ENCODE measurements at regions not wholly inside any gene's neighbourhood (a gene's known extent, or its start where the extent isn't known, plus 50 kb on each side); places are given as distances from the start of the nearest gene placed in this dataset.

- no peaks in the 10 kb centered on the region for H3K36me3 ChIP-seq (ENCODE audit: control insufficient read depth, insufficient read depth, low read length)
- no peak overlapping the region for H3K27ac ChIP-seq (ENCODE audit: insufficient read depth, low read length, poor library complexity, severe bottlenecking)
- DNase-seq, result no peak
- H3K4me1 ChIP-seq (ENCODE audit: control insufficient read depth, insufficient read depth, low read length, poor library complexity, severe bottlenecking), result no peaks in the 10 kb centered on the region
- H3K4me3 ChIP-seq (ENCODE audit: insufficient read depth, low read depth, low read length, poor library complexity, severe bottlenecking), result no peak overlapping the region
- no peaks in the 10 kb centered on the region for H3K27me3 ChIP-seq (replicated peaks; ENCODE audit: control insufficient read depth, insufficient read depth, low read length, poor library complexity, severe bottlenecking)
- H3K9me3 ChIP-seq (ENCODE audit: control insufficient read depth, low read length), result no peaks in the 10 kb centered on the region
These were observed 98.7 kb upstream of the ADO start for GRCh38 chr10:62705789-62706188.

- Histone ChIP-seq H3K9me3 (ENCODE audit: control insufficient read depth, low read length) (no peaks in the 10 kb centered on the region), H3K27me3 (replicated peaks; ENCODE audit: control insufficient read depth, insufficient read depth, low read length, poor library complexity, severe bottlenecking) (no peaks in the 10 kb centered on the region), H3K36me3 (ENCODE audit: control insufficient read depth, insufficient read depth, low read length) (no peaks in the 10 kb centered on the region), H3K4me1 (ENCODE audit: control insufficient read depth, insufficient read depth, low read length, poor library complexity, severe bottlenecking) (no peaks in the 10 kb centered on the region), H3K27ac (ENCODE audit: insufficient read depth, low read length, poor library complexity, severe bottlenecking) (no peak overlapping the region), H3K4me3 (ENCODE audit: insufficient read depth, low read depth, low read length, poor library complexity, severe bottlenecking) (no peak overlapping the region)
- DNase-seq, result no peak
These were observed 96.7 kb upstream of the ADO start for GRCh38 chr10:62707810-62708209.

GRCh38 chr10:62708569-62708968 is 96.0 kb upstream of the ADO start:
- Histone ChIP-seq H3K27me3 (replicated peaks; ENCODE audit: control insufficient read depth, insufficient read depth, low read length, poor library complexity, severe bottlenecking) (no peaks in the 10 kb centered on the region), H3K27ac (ENCODE audit: insufficient read depth, low read length, poor library complexity, severe bottlenecking) (no peak overlapping the region), H3K9me3 (ENCODE audit: control insufficient read depth, low read length) (no peaks in the 10 kb centered on the region), H3K4me1 (ENCODE audit: control insufficient read depth, insufficient read depth, low read length, poor library complexity, severe bottlenecking) (no peaks in the 10 kb centered on the region), H3K36me3 (ENCODE audit: control insufficient read depth, insufficient read depth, low read length) (no peaks in the 10 kb centered on the region), H3K4me3 (ENCODE audit: insufficient read depth, low read depth, low read length, poor library complexity, severe bottlenecking) (no peak overlapping the region)
- DNase-seq, result no peak

- H3K27ac ChIP-seq (ENCODE audit: insufficient read depth, low read length, poor library complexity, severe bottlenecking), result no peak overlapping the region
- no peak for DNase-seq
These were observed 95.3 kb upstream of the ADO start for GRCh38 chr10:62709200-62709599.

GRCh38 chr10:62710182-62710581 is 94.3 kb upstream of the ADO start:
- no peak overlapping the region for H3K4me3 ChIP-seq (ENCODE audit: insufficient read depth, low read depth, low read length, poor library complexity, severe bottlenecking)
- no peaks in the 10 kb centered on the region for H3K9me3 ChIP-seq (ENCODE audit: control insufficient read depth, low read length)
- no peaks in the 10 kb centered on the region for H3K36me3 ChIP-seq (ENCODE audit: control insufficient read depth, insufficient read depth, low read length)
- H3K27ac ChIP-seq (ENCODE audit: insufficient read depth, low read length, poor library complexity, severe bottlenecking), result no peak overlapping the region
- H3K4me1 ChIP-seq (ENCODE audit: control insufficient read depth, insufficient read depth, low read length, poor library complexity, severe bottlenecking), result no peaks in the 10 kb centered on the region
- H3K27me3 ChIP-seq (replicated peaks; ENCODE audit: control insufficient read depth, insufficient read depth, low read length, poor library complexity, severe bottlenecking), result no peaks in the 10 kb centered on the region
- no peak for DNase-seq

More at GRCh38 chr10:62709200-62709599, 95.3 kb upstream of the ADO start:
- no peaks in the 10 kb centered on the region for H3K36me3 ChIP-seq (ENCODE audit: control insufficient read depth, insufficient read depth, low read length)
- no peaks in the 10 kb centered on the region for H3K9me3 ChIP-seq (ENCODE audit: control insufficient read depth, low read length)
- no peaks in the 10 kb centered on the region for H3K27me3 ChIP-seq (replicated peaks; ENCODE audit: control insufficient read depth, insufficient read depth, low read length, poor library complexity, severe bottlenecking)
- no peaks in the 10 kb centered on the region for H3K4me1 ChIP-seq (ENCODE audit: control insufficient read depth, insufficient read depth, low read length, poor library complexity, severe bottlenecking)
- no peak overlapping the region for H3K4me3 ChIP-seq (ENCODE audit: insufficient read depth, low read depth, low read length, poor library complexity, severe bottlenecking)

GRCh38 chr10:62715383-62715782 is 89.1 kb upstream of the ADO start:
- H3K27ac ChIP-seq (ENCODE audit: insufficient read depth, low read length, poor library complexity, severe bottlenecking), result no peak overlapping the region

GRCh38 chr10:62718585-62718984 is 85.9 kb upstream of the ADO start:
- Histone ChIP-seq H3K9me3 (ENCODE audit: control insufficient read depth, low read length) (no peaks in the 10 kb centered on the region), H3K4me1 (ENCODE audit: control insufficient read depth, insufficient read depth, low read length, poor library complexity, severe bottlenecking) (no peaks in the 10 kb centered on the region), H3K4me3 (ENCODE audit: insufficient read depth, low read depth, low read length, poor library complexity, severe bottlenecking) (no peak overlapping the region), H3K36me3 (ENCODE audit: control insufficient read depth, insufficient read depth, low read length) (no peaks in the 10 kb centered on the region), H3K27me3 (replicated peaks; ENCODE audit: control insufficient read depth, insufficient read depth, low read length, poor library complexity, severe bottlenecking) (no peaks in the 10 kb centered on the region), H3K27ac (ENCODE audit: insufficient read depth, low read length, poor library complexity, severe bottlenecking) (no peak overlapping the region)
- DNase-seq, result no peak

More at GRCh38 chr10:62715383-62715782, 89.1 kb upstream of the ADO start:
- Histone ChIP-seq H3K36me3 (ENCODE audit: control insufficient read depth, insufficient read depth, low read length) (no peaks in the 10 kb centered on the region), H3K4me3 (ENCODE audit: insufficient read depth, low read depth, low read length, poor library complexity, severe bottlenecking) (no peak overlapping the region), H3K27me3 (replicated peaks; ENCODE audit: control insufficient read depth, insufficient read depth, low read length, poor library complexity, severe bottlenecking) (no peaks in the 10 kb centered on the region), H3K4me1 (ENCODE audit: control insufficient read depth, insufficient read depth, low read length, poor library complexity, severe bottlenecking) (no peaks in the 10 kb centered on the region), H3K9me3 (ENCODE audit: control insufficient read depth, low read length) (no peaks in the 10 kb centered on the region)
- no peak for DNase-seq

GRCh38 chr10:62719061-62719460 is 85.5 kb upstream of the ADO start:
- no peaks in the 10 kb centered on the region for H3K4me1 ChIP-seq (ENCODE audit: control insufficient read depth, insufficient read depth, low read length, poor library complexity, severe bottlenecking)
- no peaks in the 10 kb centered on the region for H3K9me3 ChIP-seq (ENCODE audit: control insufficient read depth, low read length)
- H3K27ac ChIP-seq (ENCODE audit: insufficient read depth, low read length, poor library complexity, severe bottlenecking), result no peak overlapping the region
- DNase-seq, result no peak
- no peaks in the 10 kb centered on the region for H3K27me3 ChIP-seq (replicated peaks; ENCODE audit: control insufficient read depth, insufficient read depth, low read length, poor library complexity, severe bottlenecking)
- H3K4me3 ChIP-seq (ENCODE audit: insufficient read depth, low read depth, low read length, poor library complexity, severe bottlenecking), result no peak overlapping the region
- no peaks in the 10 kb centered on the region for H3K36me3 ChIP-seq (ENCODE audit: control insufficient read depth, insufficient read depth, low read length)

- Histone ChIP-seq H3K36me3 (ENCODE audit: control insufficient read depth, insufficient read depth, low read length) (no peaks in the 10 kb centered on the region), H3K27me3 (replicated peaks; ENCODE audit: control insufficient read depth, insufficient read depth, low read length, poor library complexity, severe bottlenecking) (no peaks in the 10 kb centered on the region), H3K9me3 (ENCODE audit: control insufficient read depth, low read length) (no peaks in the 10 kb centered on the region), H3K4me1 (ENCODE audit: control insufficient read depth, insufficient read depth, low read length, poor library complexity, severe bottlenecking) (no peaks in the 10 kb centered on the region), H3K4me3 (ENCODE audit: insufficient read depth, low read depth, low read length, poor library complexity, severe bottlenecking) (no peak overlapping the region), H3K27ac (ENCODE audit: insufficient read depth, low read length, poor library complexity, severe bottlenecking) (no peak overlapping the region)
- DNase-seq, result no peak
These were observed 82.8 kb upstream of the ADO start for GRCh38 chr10:62721687-62722086.

GRCh38 chr10:62723375-62723774 is 81.1 kb upstream of the ADO start:
- no peak overlapping the region for H3K27ac ChIP-seq (ENCODE audit: insufficient read depth, low read length, poor library complexity, severe bottlenecking)
- H3K36me3 ChIP-seq (ENCODE audit: control insufficient read depth, insufficient read depth, low read length), result no peaks in the 10 kb centered on the region
- H3K27me3 ChIP-seq (replicated peaks; ENCODE audit: control insufficient read depth, insufficient read depth, low read length, poor library complexity, severe bottlenecking), result no peaks in the 10 kb centered on the region
- no peaks in the 10 kb centered on the region for H3K4me1 ChIP-seq (ENCODE audit: control insufficient read depth, insufficient read depth, low read length, poor library complexity, severe bottlenecking)
- no peaks in the 10 kb centered on the region for H3K9me3 ChIP-seq (ENCODE audit: control insufficient read depth, low read length)
- DNase-seq, result no peak
- H3K4me3 ChIP-seq (ENCODE audit: insufficient read depth, low read depth, low read length, poor library complexity, severe bottlenecking), result no peak overlapping the region

GRCh38 chr10:62724465-62724864 is 80.1 kb upstream of the ADO start:
- no peaks in the 10 kb centered on the region for H3K9me3 ChIP-seq (ENCODE audit: control insufficient read depth, low read length)
- H3K36me3 ChIP-seq (ENCODE audit: control insufficient read depth, insufficient read depth, low read length), result no peaks in the 10 kb centered on the region
- H3K4me3 ChIP-seq (ENCODE audit: insufficient read depth, low read depth, low read length, poor library complexity, severe bottlenecking), result no peak overlapping the region
- DNase-seq, result no peak
- no peak overlapping the region for H3K27ac ChIP-seq (ENCODE audit: insufficient read depth, low read length, poor library complexity, severe bottlenecking)
- H3K27me3 ChIP-seq (replicated peaks; ENCODE audit: control insufficient read depth, insufficient read depth, low read length, poor library complexity, severe bottlenecking), result no peaks in the 10 kb centered on the region
- no peaks in the 10 kb centered on the region for H3K4me1 ChIP-seq (ENCODE audit: control insufficient read depth, insufficient read depth, low read length, poor library complexity, severe bottlenecking)
